Lower lobe of right lung (tissue), 2 donors: ENCODE measurements at regions not wholly inside any gene's neighbourhood (a gene's known extent, or its start where the extent isn't known, plus 50 kb on each side); places are given as distances from the start of the nearest gene placed in this dataset.

Experiments used
- ATAC-seq, 2 donors: fragments of 200-7000 bp; cut with Tn5 transposase; one replicate each; pipeline ENCODE4 v1.9.1; 2020 to 2022; ENCODE audit warnings: mild to moderate bottlenecking in 2 of 2, moderate library complexity in 2 of 2
- DNase-seq: peaks from one replicate; pipeline ENCODE4 v3.0.0-alpha.2; 2020
- H3K27ac ChIP-seq: fragments of 200-600 bp; one replicate; pipeline ENCODE4 v1.8.0; 2022
- H3K27me3 ChIP-seq: fragments of 200-600 bp; one replicate; pipeline ENCODE4 v1.8.0; 2022; ENCODE audit warnings: low read depth
- H3K36me3 ChIP-seq: fragments of 200-600 bp; one replicate; pipeline ENCODE4 v1.8.0; 2022; ENCODE audit warnings: mild to moderate bottlenecking
- H3K4me1 ChIP-seq: fragments of 200-600 bp; one replicate; pipeline ENCODE4 v1.8.0; 2022
- H3K4me3 ChIP-seq: fragments of 200-600 bp; one replicate; pipeline ENCODE4 v1.8.0; 2022; ENCODE audit warnings: mild to moderate bottlenecking
- H3K9me3 ChIP-seq: fragments of 200-600 bp; one replicate; pipeline ENCODE4 v1.8.0; 2022
- CTCF ChIP-seq: fragments of 200-600 bp; IDR thresholded peaks from one replicate; pipeline ENCODE4 v1.8.0; 2022; ENCODE audit warnings: antibody characterized with exemption, mild to moderate bottlenecking
- intact Hi-C: fragments of 100-400 bp; cut with DNase I; formaldehyde crosslinking; loops from one replicate; pipeline ENCODE4 v1.11.0; 2022
- donor health status: DM: no; HTN: yes; CAD: no; lungs with severe emphysema.

GRCh38 chr16:6317934-6318333 lies 1014.7 kb upstream of the RBFOX1 start:
- DNase-seq (no peak), ATAC-seq (no peak)
- no peak overlapping the region for H3K27ac ChIP-seq
- H3K9me3 ChIP-seq = no peaks in the 10 kb centered on the region
- no peak for TF ChIP-seq CTCF
- H3K27me3 ChIP-seq = no peaks in the 10 kb centered on the region
- no peaks in the 10 kb centered on the region for H3K36me3 ChIP-seq
- H3K4me3 ChIP-seq = no peak overlapping the region
- H3K4me1 ChIP-seq = no peaks in the 10 kb centered on the region
- intact Hi-C loops = no loop called here

GRCh38 chr16:6309271-6309670 lies 1023.4 kb upstream of the RBFOX1 start:
- intact Hi-C loops = no loop called here
- Histone ChIP-seq H3K9me3 (no peaks in the 10 kb centered on the region), H3K27ac (no peak overlapping the region), H3K27me3 (no peaks in the 10 kb centered on the region), H3K4me3 (no peak overlapping the region), H3K36me3 (no peaks in the 10 kb centered on the region), H3K4me1 (no peaks in the 10 kb centered on the region)
- no peak for DNase-seq
- no peak for ATAC-seq
- TF ChIP-seq CTCF = no peak

GRCh38 chr16:6308176-6308575 lies 1024.5 kb upstream of the RBFOX1 start:
- TF ChIP-seq CTCF = no peak
- H3K4me3 ChIP-seq = no peak overlapping the region
- no peaks in the 10 kb centered on the region for H3K9me3 ChIP-seq
- ATAC-seq (no peak), DNase-seq (no peak)
- no peak overlapping the region for H3K27ac ChIP-seq
- H3K36me3 ChIP-seq = no peaks in the 10 kb centered on the region
- H3K27me3 ChIP-seq = no peaks in the 10 kb centered on the region
- intact Hi-C loops = no loop called here
- H3K4me1 ChIP-seq = no peaks in the 10 kb centered on the region

- no peaks in the 10 kb centered on the region for H3K27me3 ChIP-seq
- H3K9me3 ChIP-seq = no peaks in the 10 kb centered on the region
- H3K4me3 ChIP-seq = no peak overlapping the region
- intact Hi-C loops = no loop called here
- no peak for ATAC-seq
- DNase-seq = no peak
- no peaks in the 10 kb centered on the region for H3K36me3 ChIP-seq
- H3K4me1 ChIP-seq = no peaks in the 10 kb centered on the region
- no peak overlapping the region for H3K27ac ChIP-seq
- no peak for TF ChIP-seq CTCF
These were observed 1032.1 kb upstream of the RBFOX1 start for GRCh38 chr16:6300523-6300922.

GRCh38 chr16:6297666-6298410 lies 1034.8 kb upstream of the RBFOX1 start:
- Histone ChIP-seq H3K27me3 (no peaks in the 10 kb centered on the region), H3K36me3 (no peaks in the 10 kb centered on the region), H3K4me1 (no peaks in the 10 kb centered on the region), H3K9me3 (no peaks in the 10 kb centered on the region), H3K4me3 (no peak overlapping the region), H3K27ac (no peak overlapping the region)
- TF ChIP-seq CTCF = no peak
- no peak for ATAC-seq
- intact Hi-C loops = no loop called here
- no peak for DNase-seq
